Lung (tissue), 9 donors: ENCODE measurements at regions not wholly inside any gene's neighbourhood (a gene's known extent, or its start where the extent isn't known, plus 50 kb on each side); places are given as distances from the start of the nearest gene placed in this dataset.
"Not testable (repeated sequence)": the region's sequence is repeated elsewhere in the genome, so short reads cannot be mapped to it uniquely, and the experiment has no call there.

ENCODE experiments used
- ATAC-seq: fragments of 200-7000 bp; cut with Tn5 transposase; one replicate; pipeline ENCODE4 v1.9.1; 2020; ENCODE audit warnings: moderate number of reproducible peaks; ENCODE audit not compliant: insufficient read depth, low FRiP score
- DNase-seq, 3 donors: peaks; one replicate each; pipeline ENCODE4 v3.0.0-alpha.2; 2013 to 2017
- H3K27ac ChIP-seq, 2 donors: one replicate each; pipeline ENCODE4 v1.5.1; 2013; ENCODE audit warnings: mild to moderate bottlenecking in 2 of 2, moderate library complexity in 2 of 2, control low read depth in 1 of 2, inconsistent platforms in 1 of 2, low read depth in 1 of 2, low read length in 1 of 2
- H3K27me3 ChIP-seq, 3 donors: one replicate each; pipeline ENCODE4 v1.5.1; 2013; ENCODE audit warnings: low read length in 2 of 3; ENCODE audit not compliant: control insufficient read depth in 3 of 3, insufficient read depth in 3 of 3
- H3K36me3 ChIP-seq, 4 donors: one replicate each; pipeline ENCODE4 v1.5.1; 2013; ENCODE audit warnings: low read length in 4 of 4, mild to moderate bottlenecking in 1 of 4, moderate library complexity in 1 of 4; ENCODE audit not compliant: control insufficient read depth in 4 of 4, insufficient read depth in 4 of 4
- H3K4me1 ChIP-seq, 5 donors: one replicate each; pipeline ENCODE4 v1.5.1; 2013; ENCODE audit warnings: low read length in 5 of 5, mild to moderate bottlenecking in 2 of 5, moderate library complexity in 1 of 5; ENCODE audit not compliant: control insufficient read depth in 5 of 5, insufficient read depth in 5 of 5
- H3K4me3 ChIP-seq: one replicate; pipeline ENCODE4 v1.5.1; 2013; ENCODE audit warnings: mild to moderate bottlenecking, control low read depth, moderate library complexity
- H3K9ac ChIP-seq, 2 donors: one replicate each; pipeline ENCODE4 v1.5.1; 2013; ENCODE audit warnings: low read length in 2 of 2, control low read depth in 1 of 2; ENCODE audit not compliant: insufficient read depth in 1 of 2
- H3K9me3 ChIP-seq, 4 donors: one replicate each; pipeline ENCODE4 v1.5.1; 2013; ENCODE audit warnings: low read length in 3 of 4, mild to moderate bottlenecking in 1 of 4, moderate library complexity in 1 of 4; ENCODE audit not compliant: control insufficient read depth in 4 of 4, insufficient read depth in 3 of 4
- WGBS, 2 donors: extraction: QIAGEN DNeasy Blood & Tissue Kit; methylation state at CpG; one replicate each; pipeline ENCODE4 v1.1.7; 2013; 5-methylcytosine and 5-hydroxymethylcytosine counted together
- donor health status: Bipolar disorder and iron deficiency.
- donor health status: healthy.
- donor health status: DM: yes; HTN: yes; CAD: no.

DNA sequence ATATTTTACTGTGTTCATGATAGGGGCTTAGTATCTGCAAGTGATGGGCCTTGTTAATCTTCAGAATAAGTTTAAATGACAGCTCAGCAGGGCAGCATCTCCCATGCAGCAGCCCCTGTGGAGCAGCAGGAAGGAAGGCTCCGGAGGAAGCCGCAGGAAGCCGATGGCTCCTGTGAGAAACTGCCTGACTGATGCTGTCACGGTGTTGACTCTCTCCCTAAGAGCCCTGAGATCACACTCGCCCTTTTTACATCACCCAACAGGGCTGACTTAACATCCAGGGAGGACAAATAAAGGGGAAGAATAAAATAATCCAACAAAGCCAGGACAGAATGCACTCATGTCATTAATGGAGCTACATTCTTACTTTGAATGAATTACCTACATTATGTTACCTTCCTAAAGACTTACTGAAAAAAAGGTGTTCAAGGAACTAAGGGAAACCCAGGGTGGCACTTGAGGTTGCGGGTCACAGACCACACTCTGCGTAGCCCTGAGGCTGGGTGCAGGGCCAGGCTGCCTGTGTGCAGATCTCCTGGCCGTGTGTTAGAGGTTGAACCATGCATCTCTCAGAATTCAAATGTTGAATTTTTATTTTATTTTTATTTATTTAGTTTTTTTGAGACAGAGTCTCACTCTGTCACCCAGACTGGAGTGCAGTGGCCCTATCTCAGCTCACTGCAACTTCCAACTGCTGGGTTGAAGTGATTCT, 102.5 kb upstream of the ZNF658 start:
- H3K9me3 ChIP-seq, H3K36me3 ChIP-seq, H3K4me3 ChIP-seq, H3K27ac ChIP-seq, H3K9ac ChIP-seq, DNase-seq, ATAC-seq, H3K4me1 ChIP-seq, H3K27me3 ChIP-seq: not testable (repeated sequence)
- 36 to 48% methylated on average over 8 of the region's 8 CpGs for WGBS, 2 donors

DNA sequence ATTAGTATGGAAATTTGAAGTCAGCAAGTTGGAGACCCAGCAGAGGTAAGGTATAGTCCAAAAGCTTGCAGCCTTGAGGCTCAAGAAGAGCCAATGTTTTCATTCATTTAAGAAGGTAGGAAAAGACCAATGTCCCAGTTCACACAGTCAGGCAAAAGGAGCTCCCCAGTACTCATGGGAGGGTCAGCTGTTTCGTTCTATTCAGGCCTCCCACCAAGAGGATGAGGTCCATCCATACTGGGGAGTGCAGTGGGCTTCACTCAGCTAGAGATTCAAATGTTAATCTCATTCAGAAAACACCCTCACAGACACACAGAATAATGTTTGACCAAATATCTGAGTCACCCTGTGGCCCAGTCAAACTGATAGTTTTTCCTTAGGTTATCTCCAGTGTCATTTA, 96.9 kb upstream of the ZNF658 start:
- not testable (repeated sequence) for ATAC-seq, H3K27ac ChIP-seq, H3K27me3 ChIP-seq, H3K9ac ChIP-seq, H3K4me1 ChIP-seq, H3K36me3 ChIP-seq, H3K4me3 ChIP-seq, H3K9me3 ChIP-seq, DNase-seq
- 44 to 61% methylated on average over 1 of the region's 1 CpG for WGBS, 2 donors

DNA sequence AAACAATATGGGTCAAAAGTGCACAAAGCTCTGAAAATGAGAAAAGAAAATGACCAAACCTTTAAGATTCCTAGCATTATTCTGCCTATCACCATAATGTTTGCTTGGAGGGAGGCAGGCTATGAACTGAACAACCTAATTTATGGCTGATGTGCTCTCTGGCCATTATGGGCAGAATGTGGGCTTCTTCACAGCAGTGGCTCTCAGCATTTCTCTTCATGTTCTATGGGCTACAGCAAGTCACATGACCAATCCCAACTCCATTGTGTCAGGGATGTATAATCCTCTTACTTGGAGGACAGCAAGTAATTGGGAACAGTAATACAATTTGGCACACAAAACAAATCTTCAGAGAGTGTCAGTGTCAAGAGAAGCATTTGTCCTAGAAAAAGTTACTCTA, 90.3 kb upstream of the ZNF658 start:
- not testable (repeated sequence) for H3K9ac ChIP-seq, H3K9me3 ChIP-seq, H3K27me3 ChIP-seq, H3K4me1 ChIP-seq, H3K36me3 ChIP-seq, DNase-seq, H3K27ac ChIP-seq, H3K4me3 ChIP-seq, ATAC-seq

DNA sequence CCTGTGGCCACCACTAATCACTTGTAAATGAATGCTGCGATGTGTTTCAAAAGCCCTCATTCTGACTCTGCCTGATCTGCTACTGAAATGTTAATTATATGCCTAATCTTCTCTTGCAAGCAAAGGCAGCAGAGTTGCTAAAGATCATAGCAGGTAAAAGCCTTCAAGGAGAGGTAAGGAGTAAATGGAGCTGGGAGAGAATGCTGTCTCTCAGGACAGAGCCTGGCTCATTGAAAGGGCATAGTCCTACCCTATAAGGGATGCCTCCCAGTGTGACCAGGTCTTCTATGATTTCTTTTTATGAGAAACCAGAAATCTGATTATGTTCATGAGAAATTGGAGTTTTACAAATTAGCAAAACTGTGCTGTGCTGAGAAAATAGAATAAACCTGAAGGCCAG, 88.2 kb upstream of the ZNF658 start:
- not testable (repeated sequence) for H3K9ac ChIP-seq, H3K4me3 ChIP-seq, H3K4me1 ChIP-seq, H3K27me3 ChIP-seq, H3K27ac ChIP-seq, H3K36me3 ChIP-seq, ATAC-seq, H3K9me3 ChIP-seq, DNase-seq
- WGBS, 2 donors: no CpG with 5 or more reads among the region's 1 CpG

DNA sequence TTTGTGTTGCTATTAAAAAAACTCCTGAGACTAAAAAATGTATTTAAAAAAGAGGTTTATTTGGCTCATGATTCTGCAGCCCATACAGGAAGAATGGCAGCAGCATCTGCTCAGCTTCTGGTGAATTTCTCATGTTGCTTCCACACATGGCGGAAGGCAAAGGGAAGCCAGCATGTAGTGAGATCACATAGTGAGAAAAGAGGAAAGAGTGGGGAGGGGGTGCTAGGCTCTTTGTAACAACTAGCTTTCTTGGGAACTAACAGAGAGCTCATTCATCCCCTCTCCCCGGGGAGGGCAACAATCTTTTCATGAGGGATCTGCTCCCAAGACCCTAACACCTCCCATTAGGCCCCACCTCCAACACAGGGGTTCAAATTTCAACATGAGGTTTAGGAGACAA, 87.6 kb upstream of the ZNF658 start:
- H3K27me3 ChIP-seq, H3K27ac ChIP-seq, H3K9ac ChIP-seq, H3K36me3 ChIP-seq, H3K4me1 ChIP-seq, H3K4me3 ChIP-seq, DNase-seq, H3K9me3 ChIP-seq, ATAC-seq: not testable (repeated sequence)
- 49 to 91% methylated on average over 1 to 2 of the region's 2 CpGs for WGBS, 2 donors

DNA sequence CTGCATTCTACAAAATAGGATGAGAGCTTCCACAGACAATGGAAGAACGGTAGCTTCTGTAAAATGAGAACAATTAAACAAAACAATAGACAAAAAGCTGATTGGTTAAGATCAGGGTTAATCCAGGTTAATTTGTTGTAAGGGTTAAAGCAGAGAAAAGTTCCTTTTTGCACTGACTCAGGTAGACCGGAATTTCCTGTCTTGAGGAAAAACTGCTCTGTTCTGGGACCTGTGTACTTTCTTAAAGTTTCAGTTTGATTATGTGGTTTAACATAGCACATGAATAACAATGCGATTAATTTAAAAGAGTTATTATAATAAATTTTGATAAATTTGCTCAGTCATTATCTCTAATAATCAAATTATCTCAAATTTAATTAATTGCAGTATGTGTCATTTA, 86.5 kb upstream of the ZNF658 start:
- H3K9ac ChIP-seq, DNase-seq, H3K27me3 ChIP-seq, H3K4me1 ChIP-seq, H3K9me3 ChIP-seq, ATAC-seq, H3K27ac ChIP-seq, H3K4me3 ChIP-seq, H3K36me3 ChIP-seq: not testable (repeated sequence)
- WGBS, 2 donors: 67 to 71% methylated on average over 2 of the region's 3 CpGs

DNA sequence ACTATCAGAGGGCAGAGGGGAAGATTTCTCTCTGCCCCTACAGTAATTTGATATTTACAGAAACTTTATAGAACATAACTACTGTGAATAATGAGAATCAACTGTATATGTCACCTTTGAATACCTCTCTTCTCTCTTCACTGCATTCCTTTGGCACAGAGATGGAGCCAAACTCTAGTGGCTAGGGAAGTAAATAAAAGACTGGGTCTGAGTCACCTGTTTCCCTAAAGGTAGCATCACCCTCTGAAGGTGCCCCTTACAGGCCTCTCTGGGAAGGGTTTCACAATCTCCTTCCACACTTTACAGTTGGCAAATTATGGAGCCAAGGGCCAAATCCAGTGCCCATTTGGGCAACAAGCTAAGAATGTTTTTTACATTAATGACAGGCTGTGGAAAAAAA, 81.0 kb upstream of the ZNF658 start:
- not testable (repeated sequence) for H3K9ac ChIP-seq, H3K36me3 ChIP-seq, DNase-seq, H3K27me3 ChIP-seq, H3K9me3 ChIP-seq, H3K4me3 ChIP-seq, H3K27ac ChIP-seq, H3K4me1 ChIP-seq, ATAC-seq

DNA sequence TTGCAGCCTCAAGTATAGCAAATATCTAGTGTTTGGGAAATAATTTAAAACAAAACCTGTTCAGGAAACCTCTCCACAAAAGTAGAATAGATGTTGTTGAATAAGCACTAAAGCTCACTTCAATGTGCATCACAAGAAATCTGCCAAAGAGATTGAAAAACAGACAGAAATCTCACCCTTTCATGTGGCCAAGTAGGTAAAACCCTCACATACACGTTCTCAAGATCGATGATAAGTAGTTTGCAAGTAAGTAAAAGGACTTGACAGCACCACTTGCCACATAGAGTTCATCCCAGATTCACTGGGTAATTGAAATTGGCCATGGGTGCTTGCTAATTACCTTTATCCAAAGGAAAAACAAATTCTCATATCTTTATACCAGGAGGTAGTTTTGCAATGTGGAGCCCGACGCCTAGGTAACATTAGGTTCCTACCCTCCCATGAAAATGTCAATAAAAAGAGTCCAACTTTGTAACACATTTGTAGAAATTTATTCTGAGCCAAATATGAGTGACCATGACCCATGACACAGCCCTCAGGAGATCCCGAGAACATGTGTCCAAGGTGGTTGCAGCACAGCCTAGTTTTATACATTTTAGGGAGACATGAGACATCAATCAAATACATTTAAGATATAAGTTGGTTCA, 80.4 kb upstream of the ZNF658 start:
- H3K4me1 ChIP-seq, H3K36me3 ChIP-seq, H3K9me3 ChIP-seq, ATAC-seq, H3K27me3 ChIP-seq, H3K4me3 ChIP-seq, H3K9ac ChIP-seq, H3K27ac ChIP-seq, DNase-seq: not testable (repeated sequence)
- WGBS, 2 donors: 79 to 86% methylated on average over 3 of the region's 5 CpGs
